ENCODE measurements at regions not wholly inside any gene's neighbourhood (a gene's known extent, or its start where the extent isn't known, plus 50 kb on each side); places are given as distances from the start of the nearest gene placed in this dataset.

GRCh38 chr5:77926337-77926736, 150.2 kb upstream of the TBCA start:
- CTCF ChIA-PET = interaction anchor here in 1 of 2 donors (0.6 kb wide), 1 partner anchor 1059 kb away, joined by 3 read pairs; no protein-coding TSS in a partner anchor
- ATAC-seq (replicated peaks in 1 of 4) = no peak
- H3K9me3 Mint-ChIP-seq = no peaks in the 10 kb centered on the region

DNA sequence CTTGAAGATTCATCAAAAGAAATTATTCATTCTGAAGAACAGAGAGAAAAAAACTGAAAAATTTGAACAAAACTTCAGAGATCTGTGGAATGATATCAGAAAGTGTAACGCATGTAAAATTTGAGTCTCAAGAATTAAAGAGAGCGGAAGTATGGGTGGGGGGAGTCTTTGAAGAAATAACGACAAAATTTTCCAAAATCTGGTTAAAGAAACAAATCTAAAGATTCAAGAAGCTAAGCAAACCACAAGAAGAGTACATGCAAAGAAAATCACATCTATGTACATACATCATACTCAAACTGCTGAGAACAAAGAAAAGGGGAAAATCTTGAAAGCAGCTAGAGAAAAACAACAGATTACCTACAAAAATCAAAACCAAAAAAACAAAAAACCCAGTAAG, 149.4 kb upstream of the TBCA start:
- Histone ChIP-seq H3K4me1 (ENCODE audit: control insufficient read depth in 1 of 2, extremely low read depth in 1 of 2, insufficient read depth in 2 of 2, low read length in 2 of 2) (peaks cover 0 to 3% of the 10 kb centered on the region in 2 experiments), H3K4me3 (ENCODE audit: control insufficient read depth in 1 of 2, extremely low read depth in 1 of 2, low read length in 1 of 2) (no peak overlapping the region), H3K36me3 (ENCODE audit: control insufficient read depth in 2 of 2, extremely low read depth in 1 of 2, insufficient read depth in 1 of 2, low read length in 1 of 2) (no peaks in the 10 kb centered on the region), H3K9me3 (no peaks in the 10 kb centered on the region), H3K27me3 (replicated peaks in 1 of 2; ENCODE audit: control insufficient read depth in 2 of 2, extremely low read depth in 1 of 2, insufficient read depth in 2 of 2, low read length in 1 of 2) (peaks cover 0 to 3% of the 10 kb centered on the region in 2 experiments), H3K27ac (ENCODE audit: low read length) (no peak overlapping the region)
- Mint-ChIP-seq H3K27ac (peak overlapping the region; percentile 34 to 62), H3K27me3 (peaks cover 0 to 6% of the 10 kb centered on the region in 2 donors), H3K36me3 (no peaks in the 10 kb centered on the region), H3K4me1 (peaks cover 10 to 19% (median 11%) of the 10 kb centered on the region in 3 donors), H3K4me3 (peak overlapping the region; percentile 0 to 10 (median 1)), H3K9me3 (no peaks in the 10 kb centered on the region)
- CTCF ChIA-PET = no interaction called here
- peak in 2 of 4 experiments; percentile 26 to 88 for ATAC-seq (replicated peaks in 1 of 4)
- no CpG with 5 or more reads among the region's 3 CpGs for WGBS (ENCODE audit: insufficient coverage)
- POLR2A ChIA-PET = interaction anchor here in 1 of 2 donors (0.6 kb wide), 1 partner anchor 48 kb away, joined by 3 read pairs; no protein-coding TSS in a partner anchor
- DNase-seq = peak in 1 of 35 experiments; percentile 41

More at GRCh38 chr5:77926337-77926736, 150.2 kb upstream of the TBCA start:
- H3K4me1 Mint-ChIP-seq = peaks cover 10 to 19% (median 11%) of the 10 kb centered on the region in 3 donors
- H3K27me3 ChIP-seq (replicated peaks in 1 of 2; ENCODE audit: control insufficient read depth in 2 of 2, extremely low read depth in 1 of 2, insufficient read depth in 2 of 2, low read length in 1 of 2) = peaks cover 0 to 3% of the 10 kb centered on the region in 2 experiments
- H3K36me3 Mint-ChIP-seq = no peaks in the 10 kb centered on the region
- no peak overlapping the region for H3K4me3 ChIP-seq (ENCODE audit: control insufficient read depth in 1 of 2, extremely low read depth in 1 of 2, low read length in 1 of 2)
- peaks cover 0 to 3% of the 10 kb centered on the region in 2 experiments for H3K4me1 ChIP-seq (ENCODE audit: control insufficient read depth in 1 of 2, extremely low read depth in 1 of 2, insufficient read depth in 2 of 2, low read length in 2 of 2)
- H3K27me3 Mint-ChIP-seq = peaks cover 0 to 8% of the 10 kb centered on the region in 2 donors
- no peaks in the 10 kb centered on the region for H3K9me3 ChIP-seq
- no CpG with 5 or more reads among the region's 1 CpG for WGBS (ENCODE audit: insufficient coverage)
- H3K4me3 Mint-ChIP-seq = peak overlapping the region in 1 of 3 donors; percentile 7
- H3K27ac Mint-ChIP-seq = no peak overlapping the region
- POLR2A ChIA-PET = interaction anchor here in 1 of 2 donors (0.6 kb wide), 1 partner anchor 48 kb away, joined by 3 read pairs; no protein-coding TSS in a partner anchor
- no peaks in the 10 kb centered on the region for H3K36me3 ChIP-seq (ENCODE audit: control insufficient read depth in 2 of 2, extremely low read depth in 1 of 2, insufficient read depth in 1 of 2, low read length in 1 of 2)
- DNase-seq = no peak
- no peak overlapping the region for H3K27ac ChIP-seq (ENCODE audit: low read length)

- no peak overlapping the region for H3K4me3 Mint-ChIP-seq
- peaks cover 0 to 3% of the 10 kb centered on the region in 2 experiments for H3K4me1 ChIP-seq (ENCODE audit: control insufficient read depth in 1 of 2, extremely low read depth in 1 of 2, insufficient read depth in 2 of 2, low read length in 2 of 2)
- ChIA-PET POLR2A (no interaction called here), CTCF (no interaction called here)
- WGBS (ENCODE audit: insufficient coverage) = 83% methylated on average over 2 of the region's 3 CpGs
- H3K4me3 ChIP-seq (ENCODE audit: control insufficient read depth in 1 of 2, extremely low read depth in 1 of 2, low read length in 1 of 2) = no peak overlapping the region
- H3K36me3 ChIP-seq (ENCODE audit: control insufficient read depth in 2 of 2, extremely low read depth in 1 of 2, insufficient read depth in 1 of 2, low read length in 1 of 2) = no peaks in the 10 kb centered on the region
- peaks cover 0 to 2% of the 10 kb centered on the region in 2 experiments for H3K27me3 ChIP-seq (replicated peaks in 1 of 2; ENCODE audit: control insufficient read depth in 2 of 2, extremely low read depth in 1 of 2, insufficient read depth in 2 of 2, low read length in 1 of 2)
- H3K27ac Mint-ChIP-seq = no peak overlapping the region
- ATAC-seq (replicated peaks in 1 of 4) = no peak
- H3K27me3 Mint-ChIP-seq = peaks cover 0 to 3% of the 10 kb centered on the region in 2 donors
- DNase-seq = no peak
- no peaks in the 10 kb centered on the region for H3K9me3 ChIP-seq
- no peak overlapping the region for H3K27ac ChIP-seq (ENCODE audit: low read length)
- H3K36me3 Mint-ChIP-seq = no peaks in the 10 kb centered on the region
- H3K4me1 Mint-ChIP-seq = peaks cover 10 to 19% (median 11%) of the 10 kb centered on the region in 3 donors
- no peaks in the 10 kb centered on the region for H3K9me3 Mint-ChIP-seq
Measured at GRCh38 chr5:77924081-77924480, 147.9 kb upstream of the TBCA start.

DNA sequence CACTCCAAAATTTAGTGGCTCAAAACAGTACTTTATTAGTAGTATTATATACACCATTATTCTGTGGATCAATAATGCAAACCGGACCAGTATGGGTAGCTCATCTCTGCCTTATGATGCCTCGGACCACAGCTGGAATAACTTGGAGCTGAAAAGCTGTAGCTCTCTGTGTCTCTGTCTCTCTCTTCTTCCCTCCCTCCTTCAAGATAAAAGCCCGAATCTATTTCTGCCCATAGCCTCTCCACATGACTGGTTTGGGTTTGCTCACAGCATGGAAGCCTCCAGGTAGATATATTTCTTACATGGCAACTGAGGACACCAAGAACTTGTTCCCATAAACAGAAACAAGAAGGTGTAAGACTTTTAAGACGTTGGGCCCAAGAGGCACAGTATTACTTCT, 147.5 kb upstream of the TBCA start:
- DNase-seq (no peak), ATAC-seq (replicated peaks in 1 of 4) (no peak)
- H3K27me3 ChIP-seq (replicated peaks in 1 of 2; ENCODE audit: control insufficient read depth in 2 of 2, extremely low read depth in 1 of 2, insufficient read depth in 2 of 2, low read length in 1 of 2) = no peaks in the 10 kb centered on the region
- Mint-ChIP-seq H3K36me3 (no peaks in the 10 kb centered on the region), H3K27ac (no peak overlapping the region), H3K9me3 (no peaks in the 10 kb centered on the region), H3K4me3 (no peak overlapping the region), H3K27me3 (peaks cover 0 to 3% of the 10 kb centered on the region in 2 donors), H3K4me1 (peaks cover 10 to 19% (median 11%) of the 10 kb centered on the region in 3 donors)
- H3K36me3 ChIP-seq (ENCODE audit: control insufficient read depth in 2 of 2, extremely low read depth in 1 of 2, insufficient read depth in 1 of 2, low read length in 1 of 2) = no peaks in the 10 kb centered on the region
- CTCF ChIA-PET = no interaction called here
- H3K4me1 ChIP-seq (ENCODE audit: control insufficient read depth in 1 of 2, extremely low read depth in 1 of 2, insufficient read depth in 2 of 2, low read length in 2 of 2) = peaks cover 0 to 3% of the 10 kb centered on the region in 2 experiments
- no peak overlapping the region for H3K27ac ChIP-seq (ENCODE audit: low read length)
- no peaks in the 10 kb centered on the region for H3K9me3 ChIP-seq
- 100% methylated on average over 2 of the region's 4 CpGs for WGBS (ENCODE audit: insufficient coverage)
- no peak overlapping the region for H3K4me3 ChIP-seq (ENCODE audit: control insufficient read depth in 1 of 2, extremely low read depth in 1 of 2, low read length in 1 of 2)
- POLR2A ChIA-PET = no interaction called here

DNA sequence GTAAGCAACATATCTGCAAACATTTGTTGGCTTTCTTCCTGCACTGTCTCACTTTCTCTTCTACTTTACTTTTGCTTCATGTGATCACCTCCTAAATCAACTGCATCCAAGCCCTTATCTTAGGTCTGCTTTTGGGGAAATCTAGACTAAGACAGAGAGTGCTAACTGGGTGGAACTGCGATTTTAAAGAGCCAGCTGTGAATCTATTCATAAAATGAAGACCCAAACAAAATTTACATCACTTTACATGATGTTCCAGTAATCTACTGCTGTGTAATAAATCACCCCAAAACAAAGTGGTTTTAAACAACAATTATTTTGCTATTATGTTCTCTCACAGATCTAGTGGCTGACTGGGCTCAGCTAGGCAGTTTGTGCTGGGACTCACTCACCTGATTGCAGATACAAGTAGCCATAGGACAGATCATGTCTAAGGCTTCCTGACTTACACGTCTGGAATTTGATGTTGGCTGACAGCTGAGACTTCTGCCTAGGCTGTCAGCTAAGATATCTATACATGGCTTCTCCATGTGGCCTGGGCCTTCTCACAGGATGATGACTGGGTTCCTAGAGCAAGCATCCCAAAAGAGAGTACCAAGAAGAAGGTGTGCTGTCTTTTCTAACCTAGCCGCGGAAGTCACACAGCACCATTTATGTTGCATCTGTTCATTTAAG, 145.1 kb upstream of the TBCA start:
- POLR2A ChIA-PET = no interaction called here

GRCh38 chr5:77920359-77921058, 144.4 kb upstream of the TBCA start:
- 85% methylated on average over 2 of the region's 5 CpGs for WGBS (ENCODE audit: insufficient coverage)
- no peak overlapping the region for H3K4me3 ChIP-seq (ENCODE audit: control insufficient read depth in 1 of 2, extremely low read depth in 1 of 2, low read length in 1 of 2)
- DNase-seq (no peak), ATAC-seq (replicated peaks in 1 of 4) (no peak)
- Mint-ChIP-seq H3K4me1 (peaks cover 5 to 13% (median 7%) of the 10 kb centered on the region in 3 donors), H3K9me3 (no peaks in the 10 kb centered on the region), H3K27ac (no peak overlapping the region), H3K36me3 (no peaks in the 10 kb centered on the region), H3K4me3 (no peak overlapping the region), H3K27me3 (no peaks in the 10 kb centered on the region)
- H3K27ac ChIP-seq (ENCODE audit: low read length) = no peak overlapping the region
- CTCF ChIA-PET = no interaction called here
- no peaks in the 10 kb centered on the region for H3K9me3 ChIP-seq
- no peaks in the 10 kb centered on the region for H3K4me1 ChIP-seq (ENCODE audit: control insufficient read depth in 1 of 2, extremely low read depth in 1 of 2, insufficient read depth in 2 of 2, low read length in 2 of 2)
- peaks cover 0 to 2% of the 10 kb centered on the region in 2 experiments for H3K27me3 ChIP-seq (replicated peaks in 1 of 2; ENCODE audit: control insufficient read depth in 2 of 2, extremely low read depth in 1 of 2, insufficient read depth in 2 of 2, low read length in 1 of 2)
- POLR2A ChIA-PET = no interaction called here
- H3K36me3 ChIP-seq (ENCODE audit: control insufficient read depth in 2 of 2, extremely low read depth in 1 of 2, insufficient read depth in 1 of 2, low read length in 1 of 2) = no peaks in the 10 kb centered on the region

More for the DNA sequence above, 145.1 kb upstream of the TBCA start:
- Mint-ChIP-seq H3K4me1 (peaks cover 10 to 19% (median 11%) of the 10 kb centered on the region in 3 donors), H3K9me3 (no peaks in the 10 kb centered on the region), H3K36me3 (no peaks in the 10 kb centered on the region), H3K27ac (no peak overlapping the region), H3K4me3 (no peak overlapping the region), H3K27me3 (no peaks in the 10 kb centered on the region)
- H3K9me3 ChIP-seq = no peaks in the 10 kb centered on the region
- H3K4me1 ChIP-seq (ENCODE audit: control insufficient read depth in 1 of 2, extremely low read depth in 1 of 2, insufficient read depth in 2 of 2, low read length in 2 of 2) = peaks cover 0 to 3% of the 10 kb centered on the region in 2 experiments
- WGBS (ENCODE audit: insufficient coverage) = 100% methylated on average over 3 of the region's 4 CpGs
- DNase-seq (no peak), ATAC-seq (replicated peaks in 1 of 4) (no peak)
- no peak overlapping the region for H3K4me3 ChIP-seq (ENCODE audit: control insufficient read depth in 1 of 2, extremely low read depth in 1 of 2, low read length in 1 of 2)
- H3K27me3 ChIP-seq (replicated peaks in 1 of 2; ENCODE audit: control insufficient read depth in 2 of 2, extremely low read depth in 1 of 2, insufficient read depth in 2 of 2, low read length in 1 of 2) = no peaks in the 10 kb centered on the region
- no peak overlapping the region for H3K27ac ChIP-seq (ENCODE audit: low read length)
- CTCF ChIA-PET = no interaction called here
- no peaks in the 10 kb centered on the region for H3K36me3 ChIP-seq (ENCODE audit: control insufficient read depth in 2 of 2, extremely low read depth in 1 of 2, insufficient read depth in 1 of 2, low read length in 1 of 2)

All from T-cell (primary cell).